Gastrocnemius medialis (tissue), 4 donors: ENCODE measurements at regions not wholly inside any gene's neighbourhood (a gene's known extent, or its start where the extent isn't known, plus 50 kb on each side); places are given as distances from the start of the nearest gene placed in this dataset.

ENCODE experiments used
- POLR2A ChIP-seq, 2 donors: fragments of 450-650 bp; IDR thresholded peaks; one replicate each; pipeline ENCODE4 v1.6.1; 2017; ENCODE audit warnings: antibody characterized with exemption in 2 of 2, mild to moderate bottlenecking in 2 of 2, moderate library complexity in 2 of 2
- TF ChIP-seq, protein P1 (sequence below), 5 experiments: fragments of 450-650 bp in 3 of 5; fragments of 200-600 bp in 2 of 5; sonication (generic) in 2 of 5; IDR thresholded peaks in 4 of 5; conservative IDR thresholded peaks in 1 of 5; 1 replicate in 4 of 5; 2 replicates in 1 of 5; pipeline ENCODE4 v1.5.1; 2016 to 2019; ENCODE audit warnings: antibody characterized with exemption in 5 of 5, mild to moderate bottlenecking in 3 of 5, moderate library complexity in 3 of 5

DNA sequence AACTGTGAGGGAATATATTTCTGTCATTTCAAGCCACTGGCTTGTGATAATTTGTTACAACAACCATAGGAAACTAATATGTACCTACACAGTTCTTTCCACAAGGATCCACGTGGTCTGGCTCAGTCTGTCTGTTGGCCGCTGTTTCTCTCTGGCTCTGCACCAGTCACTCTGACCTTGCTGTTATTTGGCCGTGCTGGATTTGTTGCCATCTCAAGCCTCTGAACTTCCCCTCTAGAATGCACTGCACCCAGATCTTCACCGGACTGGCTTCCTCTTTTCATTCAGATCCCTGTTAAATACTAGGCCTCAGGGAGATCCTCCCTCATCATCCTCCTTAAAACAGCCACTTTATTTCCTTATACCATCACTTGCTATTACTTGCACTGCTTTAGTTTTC is 446.8 kb downstream of the TFAP2B start:
- TF ChIP-seq, protein P1, sequence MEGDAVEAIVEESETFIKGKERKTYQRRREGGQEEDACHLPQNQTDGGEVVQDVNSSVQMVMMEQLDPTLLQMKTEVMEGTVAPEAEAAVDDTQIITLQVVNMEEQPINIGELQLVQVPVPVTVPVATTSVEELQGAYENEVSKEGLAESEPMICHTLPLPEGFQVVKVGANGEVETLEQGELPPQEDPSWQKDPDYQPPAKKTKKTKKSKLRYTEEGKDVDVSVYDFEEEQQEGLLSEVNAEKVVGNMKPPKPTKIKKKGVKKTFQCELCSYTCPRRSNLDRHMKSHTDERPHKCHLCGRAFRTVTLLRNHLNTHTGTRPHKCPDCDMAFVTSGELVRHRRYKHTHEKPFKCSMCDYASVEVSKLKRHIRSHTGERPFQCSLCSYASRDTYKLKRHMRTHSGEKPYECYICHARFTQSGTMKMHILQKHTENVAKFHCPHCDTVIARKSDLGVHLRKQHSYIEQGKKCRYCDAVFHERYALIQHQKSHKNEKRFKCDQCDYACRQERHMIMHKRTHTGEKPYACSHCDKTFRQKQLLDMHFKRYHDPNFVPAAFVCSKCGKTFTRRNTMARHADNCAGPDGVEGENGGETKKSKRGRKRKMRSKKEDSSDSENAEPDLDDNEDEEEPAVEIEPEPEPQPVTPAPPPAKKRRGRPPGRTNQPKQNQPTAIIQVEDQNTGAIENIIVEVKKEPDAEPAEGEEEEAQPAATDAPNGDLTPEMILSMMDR (IDR thresholded peaks at IDR 0.05 in 4 of 5, conservative IDR thresholded peaks at IDR 0.05 in 1 of 5), result no peak
- TF ChIP-seq POLR2A (IDR thresholded peaks at IDR 0.05), result no peak
